Lung (tissue), 11 donors: ENCODE measurements at regions not wholly inside any gene's neighbourhood (a gene's known extent, or its start where the extent isn't known, plus 50 kb on each side); places are given as distances from the start of the nearest gene placed in this dataset.

Experiments used
- ATAC-seq: fragments of 200-7000 bp; cut with Tn5 transposase; one replicate; pipeline ENCODE4 v1.9.1; 2020; ENCODE audit warnings: moderate number of reproducible peaks; ENCODE audit not compliant: insufficient read depth, low FRiP score
- DNase-seq, 3 donors: peaks; one replicate each; pipeline ENCODE4 v3.0.0-alpha.2; 2013 to 2017
- H3K27ac ChIP-seq, 2 donors: one replicate each; pipeline ENCODE4 v1.5.1; 2013; ENCODE audit warnings: mild to moderate bottlenecking in 2 of 2, moderate library complexity in 2 of 2, control low read depth in 1 of 2, inconsistent platforms in 1 of 2, low read depth in 1 of 2, low read length in 1 of 2
- H3K27me3 ChIP-seq, 3 donors: one replicate each; pipeline ENCODE4 v1.5.1; 2013; ENCODE audit warnings: low read length in 2 of 3; ENCODE audit not compliant: control insufficient read depth in 3 of 3, insufficient read depth in 3 of 3
- H3K36me3 ChIP-seq, 4 donors: one replicate each; pipeline ENCODE4 v1.5.1; 2013; ENCODE audit warnings: low read length in 4 of 4, mild to moderate bottlenecking in 1 of 4, moderate library complexity in 1 of 4; ENCODE audit not compliant: control insufficient read depth in 4 of 4, insufficient read depth in 4 of 4
- H3K4me1 ChIP-seq, 5 donors: one replicate each; pipeline ENCODE4 v1.5.1; 2013; ENCODE audit warnings: low read length in 5 of 5, mild to moderate bottlenecking in 2 of 5, moderate library complexity in 1 of 5; ENCODE audit not compliant: control insufficient read depth in 5 of 5, insufficient read depth in 5 of 5
- H3K4me3 ChIP-seq: one replicate; pipeline ENCODE4 v1.5.1; 2013; ENCODE audit warnings: mild to moderate bottlenecking, control low read depth, moderate library complexity
- H3K9ac ChIP-seq, 2 donors: one replicate each; pipeline ENCODE4 v1.5.1; 2013; ENCODE audit warnings: low read length in 2 of 2, control low read depth in 1 of 2; ENCODE audit not compliant: insufficient read depth in 1 of 2
- H3K9me3 ChIP-seq, 4 donors: one replicate each; pipeline ENCODE4 v1.5.1; 2013; ENCODE audit warnings: low read length in 3 of 4, mild to moderate bottlenecking in 1 of 4, moderate library complexity in 1 of 4; ENCODE audit not compliant: control insufficient read depth in 4 of 4, insufficient read depth in 3 of 4
- CTCF ChIP-seq: IDR thresholded peaks from 2 replicates; pipeline ENCODE4 v1.5.1; 2012; ENCODE audit warnings: mild to moderate bottlenecking; ENCODE audit errors: control extremely low read depth, extremely low read depth
- WGBS, 2 donors: extraction: QIAGEN DNeasy Blood & Tissue Kit; methylation state at CpG; one replicate each; pipeline ENCODE4 v1.1.7; 2013; 5-methylcytosine and 5-hydroxymethylcytosine counted together
- donor health status: control.
- donor health status: control.
- donor health status: Bipolar disorder and iron deficiency.
- donor health status: healthy.
- donor health status: DM: yes; HTN: yes; CAD: no.

DNA sequence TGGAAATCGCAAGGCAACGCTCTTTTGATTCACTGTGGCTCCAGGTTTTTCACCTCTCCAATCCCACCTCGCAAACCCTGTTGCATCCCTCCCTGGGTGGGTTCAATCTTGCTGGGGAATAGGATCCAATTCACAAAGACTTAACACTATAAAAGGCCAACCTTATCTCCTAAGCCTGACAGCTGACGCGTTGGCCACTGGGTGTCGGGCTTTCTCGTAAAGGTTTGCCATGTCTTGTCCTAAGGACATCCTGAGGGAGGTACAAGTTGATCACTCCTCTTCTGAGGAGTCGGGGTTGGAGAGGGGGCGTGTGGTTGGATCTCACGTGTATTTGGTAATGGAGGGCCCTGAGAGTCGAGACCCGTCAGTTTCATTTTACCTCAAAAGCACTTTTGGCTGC lies 112.6 kb upstream of the FZD10 start:
- WGBS, 2 donors = 72 to 80% methylated on average over 12 of the region's 12 CpGs
- TF ChIP-seq CTCF = no peak

GRCh38 chr12:130051900-130052299 lies 110.4 kb upstream of the FZD10 start:
- ATAC-seq = no peak
- Histone ChIP-seq H3K27me3 (peaks cover 0 to 24% (median 3%) of the 10 kb centered on the region in 3 donors), H3K27ac (no peak overlapping the region), H3K36me3 (no peaks in the 10 kb centered on the region), H3K9ac (no peak overlapping the region), H3K4me1 (peaks cover 0 to 2% (median 0%) of the 10 kb centered on the region in 5 donors), H3K9me3 (peaks cover 0 to 3% (median 0%) of the 10 kb centered on the region in 4 donors), H3K4me3 (no peak overlapping the region)
- no peak for DNase-seq
- WGBS, 2 donors = 70 to 73% methylated on average over 10 of the region's 10 CpGs
- no peak for TF ChIP-seq CTCF

More for the DNA sequence above, 112.6 kb upstream of the FZD10 start:
- DNase-seq (no peak), ATAC-seq (no peak)
- Histone ChIP-seq H3K4me3 (no peak overlapping the region), H3K36me3 (no peaks in the 10 kb centered on the region), H3K9me3 (peaks cover 0 to 3% (median 0%) of the 10 kb centered on the region in 4 donors), H3K27me3 (peaks cover 0 to 35% (median 20%) of the 10 kb centered on the region in 3 donors), H3K4me1 (peaks cover 0 to 9% (median 2%) of the 10 kb centered on the region in 5 donors), H3K27ac (no peak overlapping the region), H3K9ac (no peak overlapping the region)

DNA sequence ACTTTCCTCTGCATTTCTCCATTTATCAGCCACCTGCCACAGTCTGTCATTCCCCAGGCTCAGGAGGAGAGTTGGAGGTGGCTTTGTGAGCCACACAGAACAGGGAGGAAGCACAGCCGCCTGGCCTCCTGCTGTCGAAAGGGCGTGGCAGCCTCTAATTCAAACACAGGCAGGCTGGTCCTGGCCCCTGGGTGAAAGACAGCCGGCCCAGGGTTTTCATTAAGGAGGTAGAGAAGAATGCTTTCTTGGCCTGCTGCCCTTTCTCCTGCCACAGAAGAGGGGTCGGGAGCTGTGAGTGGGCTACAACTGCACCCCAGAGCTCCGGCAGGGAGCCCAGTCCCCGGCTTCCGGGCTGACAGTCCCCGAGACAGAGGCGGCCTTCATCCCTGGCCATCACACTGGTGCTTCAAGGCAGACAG lies 108.6 kb upstream of the FZD10 start:
- H3K4me1 ChIP-seq = no peaks in the 10 kb centered on the region
- H3K4me3 ChIP-seq = no peak overlapping the region
- ATAC-seq = no peak
- no peaks in the 10 kb centered on the region for H3K36me3 ChIP-seq
- peaks cover 0 to 23% (median 3%) of the 10 kb centered on the region in 3 donors for H3K27me3 ChIP-seq
- TF ChIP-seq CTCF = no peak
- H3K27ac ChIP-seq = no peak overlapping the region
- WGBS, 2 donors = 29 to 38% methylated on average over 10 of the region's 10 CpGs
- peaks cover 0 to 3% (median 0%) of the 10 kb centered on the region in 4 donors for H3K9me3 ChIP-seq
- DNase-seq = no peak
- H3K9ac ChIP-seq = no peak overlapping the region

GRCh38 chr12:130054803-130055202 lies 107.5 kb upstream of the FZD10 start:
- Histone ChIP-seq H3K4me3 (no peak overlapping the region), H3K4me1 (no peaks in the 10 kb centered on the region), H3K27me3 (peaks cover 0 to 18% (median 0%) of the 10 kb centered on the region in 3 donors), H3K27ac (no peak overlapping the region), H3K9ac (no peak overlapping the region), H3K9me3 (no peaks in the 10 kb centered on the region), H3K36me3 (no peaks in the 10 kb centered on the region)
- no peak for TF ChIP-seq CTCF
- DNase-seq (no peak), ATAC-seq (no peak)
- 88 to 95% methylated on average over 5 of the region's 5 CpGs for WGBS, 2 donors
